ENCODE measurements at regions not wholly inside any gene's neighbourhood (a gene's known extent, or its start where the extent isn't known, plus 50 kb on each side); places are given as distances from the start of the nearest gene placed in this dataset.

DNA sequence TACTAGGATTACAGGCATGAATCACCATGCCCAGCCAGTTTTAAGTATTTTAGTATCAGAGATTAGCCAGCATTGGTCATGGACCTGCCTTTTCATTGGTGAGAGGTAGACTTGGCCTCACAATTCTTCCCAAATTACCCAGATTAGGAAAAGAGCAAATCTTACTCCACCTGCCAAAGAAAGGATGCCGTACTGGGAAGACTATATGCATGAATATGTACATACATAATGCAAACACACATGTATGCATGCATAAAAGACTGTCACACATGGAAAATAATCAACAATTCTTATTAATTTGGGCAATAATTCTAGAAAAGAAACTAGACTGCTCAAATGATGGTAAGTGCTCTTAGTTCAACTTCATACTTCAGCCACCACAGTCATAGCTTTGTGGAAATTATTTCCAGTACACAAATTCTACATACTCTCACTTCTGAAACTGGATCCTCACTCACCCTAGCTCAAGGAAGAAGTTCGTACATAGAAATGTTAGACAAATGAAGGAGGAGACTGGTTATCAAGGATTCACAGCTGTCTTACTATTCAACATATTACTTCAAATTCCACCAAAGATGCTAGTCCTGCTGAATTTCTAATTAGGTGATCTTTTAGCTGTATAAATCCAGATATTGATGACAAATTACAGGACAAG, 73.7 kb downstream of the MINAR2 start:
- DNase-seq (ENCODE audit: low spot score) = no peak

- no peak for DNase-seq (ENCODE audit: low spot score)
Observed at GRCh38 chr5:129830288-129830687, 74.0 kb upstream of the CHSY3 start.

DNA sequence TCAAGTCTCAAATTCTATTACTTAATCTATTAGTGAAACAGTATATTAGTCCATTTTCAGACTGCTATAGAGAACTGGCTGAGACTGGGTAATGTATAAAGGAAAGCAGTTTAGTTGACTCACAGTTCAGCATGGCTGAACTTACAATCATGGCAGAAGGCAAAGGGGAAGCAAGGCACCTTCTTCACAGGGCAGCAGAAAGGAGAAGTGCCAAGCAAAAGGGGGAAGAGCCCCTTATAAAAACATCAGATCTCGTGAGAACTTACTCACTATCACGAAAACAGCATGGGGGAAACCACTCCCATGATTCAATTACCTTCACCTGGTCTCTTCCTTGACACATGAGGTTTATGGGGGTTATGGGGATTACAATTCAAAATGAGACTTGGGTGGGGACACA, 67.9 kb upstream of the CHSY3 start:
- DNase-seq (ENCODE audit: low spot score) = no peak

DNA sequence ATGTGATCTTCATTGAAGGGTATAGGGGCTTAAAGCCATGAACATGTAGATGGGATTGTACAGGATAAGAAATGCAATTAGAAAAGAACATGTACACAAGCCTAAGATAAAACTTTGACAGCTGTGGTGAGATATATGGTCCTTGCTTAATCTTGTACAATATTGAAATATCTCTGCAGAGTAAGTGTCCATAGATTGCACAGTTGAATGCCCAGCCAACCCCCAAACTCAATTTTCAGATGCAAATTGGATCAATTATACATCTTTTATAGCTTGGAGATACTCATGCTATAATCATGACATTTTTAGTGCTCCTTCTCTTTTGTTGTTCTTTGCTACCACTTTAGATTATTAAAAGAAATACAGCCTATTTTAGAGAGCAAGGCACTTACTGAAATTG, 59.5 kb upstream of the CHSY3 start:
- no peak for DNase-seq (ENCODE audit: low spot score)

GRCh38 chr5:129852747-129853352, 51.4 kb upstream of the CHSY3 start:
- peak; percentile 87 for DNase-seq (ENCODE audit: low spot score)

GRCh38 chr5:129853588-129853987, 50.7 kb upstream of the CHSY3 start:
- no peak for DNase-seq (ENCODE audit: low spot score)

All from mesenteric fat pad (tissue), 1 donor.